ENCODE measurements at regions not wholly inside any gene's neighbourhood (a gene's known extent, or its start where the extent isn't known, plus 50 kb on each side); places are given as distances from the start of the nearest gene placed in this dataset.

- no peak for DNase-seq (ENCODE audit: low spot score)
These were observed 87.9 kb downstream of the THBS2 start for GRCh38 chr6:169165561-169166300.

- DNase-seq (ENCODE audit: low spot score), result no peak
These were observed 88.7 kb downstream of the THBS2 start for GRCh38 chr6:169164986-169165385.

GRCh38 chr6:169164451-169164850, 89.2 kb downstream of the THBS2 start:
- no peak for DNase-seq (ENCODE audit: low spot score)

GRCh38 chr6:169163411-169163901, 90.2 kb downstream of the THBS2 start:
- DNase-seq (ENCODE audit: low spot score), result no peak

GRCh38 chr6:169162752-169163407, 90.8 kb downstream of the THBS2 start:
- no peak for DNase-seq (ENCODE audit: low spot score)

GRCh38 chr6:169162249-169162648, 91.4 kb downstream of the THBS2 start:
- DNase-seq (ENCODE audit: low spot score), result no peak

GRCh38 chr6:169161572-169162167, 92.0 kb downstream of the THBS2 start:
- no peak for DNase-seq (ENCODE audit: low spot score)

- no peak for DNase-seq (ENCODE audit: low spot score)
These were observed 92.6 kb downstream of the THBS2 start for GRCh38 chr6:169160855-169161560.

GRCh38 chr6:169160091-169160854, 93.4 kb downstream of the THBS2 start:
- no peak for DNase-seq (ENCODE audit: low spot score)

GRCh38 chr6:169159331-169159730, 94.3 kb downstream of the THBS2 start:
- DNase-seq (ENCODE audit: low spot score), result no peak

GRCh38 chr6:169158691-169159090, 95.0 kb downstream of the THBS2 start:
- no peak for DNase-seq (ENCODE audit: low spot score)

GRCh38 chr6:169158174-169158573, 95.5 kb downstream of the THBS2 start:
- DNase-seq (ENCODE audit: low spot score), result no peak

GRCh38 chr6:169157197-169158148, 96.2 kb downstream of the THBS2 start:
- no peak for DNase-seq (ENCODE audit: low spot score)

GRCh38 chr6:169156793-169157147, 96.9 kb downstream of the THBS2 start:
- DNase-seq (ENCODE audit: low spot score), result no peak

- no peak for DNase-seq (ENCODE audit: low spot score)
These were observed 97.4 kb downstream of the THBS2 start for GRCh38 chr6:169156108-169156792.

GRCh38 chr6:169155481-169155880, 98.2 kb downstream of the THBS2 start:
- no peak for DNase-seq (ENCODE audit: low spot score)

GRCh38 chr6:169153401-169153800, 100.2 kb downstream of the THBS2 start:
- no peak for DNase-seq (ENCODE audit: low spot score)

- no peak for DNase-seq (ENCODE audit: low spot score)
These were observed 107.1 kb downstream of the THBS2 start for GRCh38 chr6:169146521-169146920.

GRCh38 chr6:169145991-169146501, 107.6 kb downstream of the THBS2 start:
- no peak for DNase-seq (ENCODE audit: low spot score)

- no peak for DNase-seq (ENCODE audit: low spot score)
These were observed 108.2 kb downstream of the THBS2 start for GRCh38 chr6:169145496-169145895.
